ENCODE measurements at regions not wholly inside any gene's neighbourhood (a gene's known extent, or its start where the extent isn't known, plus 50 kb on each side); places are given as distances from the start of the nearest gene placed in this dataset.

DNA sequence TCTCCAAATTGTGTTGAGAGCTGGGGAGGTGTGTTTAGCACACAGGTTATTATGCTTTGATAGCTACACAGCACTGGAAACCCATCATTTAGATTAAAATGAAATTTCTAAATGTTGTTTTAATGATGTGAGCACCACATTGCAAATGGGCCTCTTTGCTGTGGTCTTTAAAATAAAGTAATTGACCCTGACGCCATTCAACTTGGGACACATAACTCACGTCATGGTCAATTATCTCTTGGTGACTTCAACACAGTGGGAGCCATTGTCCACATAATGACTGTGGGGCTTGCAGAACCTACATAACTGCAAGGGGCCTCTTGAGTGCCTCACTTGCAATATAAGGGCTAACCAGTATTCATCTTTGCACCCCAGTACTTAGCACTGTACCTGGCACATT is 280.4 kb downstream of the HLX start:
- Histone ChIP-seq H3K9me1 (replicated peaks; ENCODE audit: control insufficient read depth, extremely low read depth, insufficient read depth, low read length) (no peaks in the 10 kb centered on the region), H3K27me3 (ENCODE audit: control insufficient read depth in 2 of 2, insufficient read depth in 2 of 2, low read length in 2 of 2) (no peaks in the 10 kb centered on the region), H3K4me3 (replicated peaks in 1 of 3; ENCODE audit: insufficient read depth in 1 of 3, low read depth in 1 of 3, low read length in 3 of 3) (no peak overlapping the region), H3K9ac (replicated peaks; ENCODE audit: extremely low read depth, insufficient read depth, low read length) (no peak overlapping the region), H3K9me3 (replicated peaks; ENCODE audit: control insufficient read depth, insufficient read depth, low read length) (no peaks in the 10 kb centered on the region), H4K20me1 (replicated peaks; ENCODE audit: control insufficient read depth, extremely low read depth, insufficient read depth, low read length) (no peaks in the 10 kb centered on the region), H3K27ac (ENCODE audit: insufficient read depth, low read depth, low read length) (no peak overlapping the region), H3K4me1 (ENCODE audit: control insufficient read depth, extremely low read depth, insufficient read depth, low read length) (peaks cover 24% of the 10 kb centered on the region), H3K4me2 (ENCODE audit: insufficient read depth, low read length) (no peak overlapping the region), H2AFZ (ENCODE audit: low read depth, low read length) (no peak overlapping the region), H3K36me3 (ENCODE audit: control insufficient read depth in 2 of 2, extremely low read depth in 1 of 2, insufficient read depth in 2 of 2, low read length in 2 of 2) (no peaks in the 10 kb centered on the region), H3K79me2 (ENCODE audit: control insufficient read depth, insufficient read depth, low read length) (no peaks in the 10 kb centered on the region)
- ChIA-PET CTCF (interaction anchor here (1.1 kb wide), 1 partner anchor 10 kb away, joined by 3 read pairs; no protein-coding TSS in a partner anchor), POLR2A (no interaction called here)
- DNase-seq (ENCODE audit: low read depth, low spot score) (no peak), FAIRE-seq (no peak)
- dilution Hi-C loops (cut with MboI; ENCODE audit: extremely low pct_ligation_motif_present, low sequenced_read_pairs) (no loop called here), intact Hi-C loops (cut with micrococcal nuclease) (loop anchor here (10.0 kb wide), 1 partner anchor 255 kb away; no protein-coding TSS in a partner anchor)
- TF ChIP-seq POLR2A (IDR thresholded peaks at IDR 0.05; ENCODE audit: low read depth, low read length) (no peak), MYC (IDR thresholded peaks at IDR 0.05; ENCODE audit: low read depth, low read length) (no peak), GATA2 (IDR thresholded peaks at IDR 0.05; ENCODE audit: insufficient read depth, insufficient read length, low read depth, low read length) (no peak), FOS (IDR thresholded peaks at IDR 0.05; ENCODE audit: borderline replicate concordance, insufficient read depth, low read length) (no peak), JUN (IDR thresholded peaks at IDR 0.05; ENCODE audit: borderline replicate concordance, insufficient read depth, insufficient read length, low read depth) (no peak), POLR2AphosphoS5 (IDR thresholded peaks at IDR 0.05; ENCODE audit: insufficient read depth, low read depth, low read length) (no peak), EZH2 (IDR thresholded peaks at IDR 0.05; ENCODE audit: borderline replicate concordance, low read depth, low read length, severe bottlenecking) (no peak)
- TF ChIP-seq, protein P1, sequence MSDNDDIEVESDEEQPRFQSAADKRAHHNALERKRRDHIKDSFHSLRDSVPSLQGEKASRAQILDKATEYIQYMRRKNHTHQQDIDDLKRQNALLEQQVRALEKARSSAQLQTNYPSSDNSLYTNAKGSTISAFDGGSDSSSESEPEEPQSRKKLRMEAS (IDR thresholded peaks at IDR 0.05; ENCODE audit: insufficient read depth, insufficient read length) = no peak
- TF ChIP-seq, protein P2, sequence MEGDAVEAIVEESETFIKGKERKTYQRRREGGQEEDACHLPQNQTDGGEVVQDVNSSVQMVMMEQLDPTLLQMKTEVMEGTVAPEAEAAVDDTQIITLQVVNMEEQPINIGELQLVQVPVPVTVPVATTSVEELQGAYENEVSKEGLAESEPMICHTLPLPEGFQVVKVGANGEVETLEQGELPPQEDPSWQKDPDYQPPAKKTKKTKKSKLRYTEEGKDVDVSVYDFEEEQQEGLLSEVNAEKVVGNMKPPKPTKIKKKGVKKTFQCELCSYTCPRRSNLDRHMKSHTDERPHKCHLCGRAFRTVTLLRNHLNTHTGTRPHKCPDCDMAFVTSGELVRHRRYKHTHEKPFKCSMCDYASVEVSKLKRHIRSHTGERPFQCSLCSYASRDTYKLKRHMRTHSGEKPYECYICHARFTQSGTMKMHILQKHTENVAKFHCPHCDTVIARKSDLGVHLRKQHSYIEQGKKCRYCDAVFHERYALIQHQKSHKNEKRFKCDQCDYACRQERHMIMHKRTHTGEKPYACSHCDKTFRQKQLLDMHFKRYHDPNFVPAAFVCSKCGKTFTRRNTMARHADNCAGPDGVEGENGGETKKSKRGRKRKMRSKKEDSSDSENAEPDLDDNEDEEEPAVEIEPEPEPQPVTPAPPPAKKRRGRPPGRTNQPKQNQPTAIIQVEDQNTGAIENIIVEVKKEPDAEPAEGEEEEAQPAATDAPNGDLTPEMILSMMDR (IDR thresholded peaks at IDR 0.05; ENCODE audit: extremely low read depth in 1 of 2, insufficient read depth in 1 of 2, low read depth in 1 of 2, low read length in 2 of 2) = no peak
- BruUV-seq (replicated peaks) = no TSS peak
